A549 (cell line): ENCODE measurements at regions not wholly inside any gene's neighbourhood (a gene's known extent, or its start where the extent isn't known, plus 50 kb on each side); places are given as distances from the start of the nearest gene placed in this dataset.

ENCODE experiments used
- BCL3 ChIP-seq: fragments of >200 bp; sonication (Bioruptor Twin); formaldehyde crosslinking; IDR thresholded peaks from 3 replicates; pipeline ENCODE4 v1.6.1; 2016
- BHLHE40 ChIP-seq: IDR thresholded peaks from 2 replicates; pipeline ENCODE4 v1.6.1; 2012; ENCODE audit warnings: low read depth, low read length, inconsistent platforms
- CEBPB ChIP-seq, 2 experiments: fragments of >200 bp in 1 of 2; sonication (Bioruptor Twin) in 1 of 2; formaldehyde crosslinking in 1 of 2; IDR thresholded peaks; 2 replicates each; pipeline ENCODE4 v1.6.1; 2012 to 2016
- CTCF ChIP-seq: fragments of >200 bp; sonication (Bioruptor Twin); formaldehyde crosslinking; IDR thresholded peaks from 3 replicates; pipeline ENCODE4 v1.5.1; 2016
- EHMT2 ChIP-seq: fragments of 200-600 bp; sonication (generic); IDR thresholded peaks from 2 replicates; pipeline ENCODE4 v1.6.1; 2016; ENCODE audit warnings: antibody characterized with exemption, low read depth, mild to moderate bottlenecking, moderate library complexity
- EP300 ChIP-seq, 2 experiments: fragments of >200 bp; sonication (Bioruptor Twin); formaldehyde crosslinking; IDR thresholded peaks; 2 replicates in 1 of 2; 3 replicates in 1 of 2; pipeline ENCODE4 v1.6.1; 2016 to 2017
- ESRRA ChIP-seq: fragments of 150-350 bp; IDR thresholded peaks from 2 replicates; pipeline ENCODE4 v1.6.1; 2014; ENCODE audit warnings: mild to moderate bottlenecking, low read length, borderline replicate concordance
- FOSL2 ChIP-seq, 2 experiments: fragments of 450-650 bp in 1 of 2; fragments of >200 bp in 1 of 2; sonication (Bioruptor Twin) in 1 of 2; formaldehyde crosslinking; IDR thresholded peaks; 2 replicates each; pipeline versions ENCODE4 v1.5.0 to v1.6.1; 2016 to 2020; ENCODE audit warnings: mild to moderate bottlenecking in 1 of 2, moderate library complexity in 1 of 2
- GATA3 ChIP-seq: IDR thresholded peaks from 2 replicates; pipeline ENCODE4 v1.6.1; 2012; ENCODE audit warnings: borderline replicate concordance
- HOXB13 ChIP-seq: fragments of 250-450 bp; sonication (Bioruptor Pico); IDR thresholded peaks from 2 replicates; pipeline ENCODE4 v1.5.0; 2020; ENCODE audit warnings: low read depth, mild to moderate bottlenecking, moderate library complexity
- NR3C1 ChIP-seq: fragments of >200 bp; sonication (Bioruptor Twin); formaldehyde crosslinking; IDR thresholded peaks from 3 replicates; pipeline ENCODE4 v1.6.1; 2017
- POLR2A ChIP-seq: IDR thresholded peaks from 2 replicates; pipeline ENCODE4 v1.6.1; 2012; ENCODE audit warnings: mild to moderate bottlenecking, low read length
- REST ChIP-seq: fragments of 200-600 bp; sonication (generic); IDR thresholded peaks from 2 replicates; pipeline ENCODE4 v1.6.1; 2016; ENCODE audit warnings: antibody characterized with exemption, mild to moderate bottlenecking, moderate library complexity

- TF ChIP-seq NR3C1 = no peak
- no peak for TF ChIP-seq CTCF
- no peak for TF ChIP-seq CEBPB (IDR thresholded peaks at IDR 0.05)
- TF ChIP-seq HOXB13 (CRISPR knock-in tag) = no peak
- no peak for TF ChIP-seq POLR2A
- no peak for TF ChIP-seq FOSL2 (IDR thresholded peaks at IDR 0.05)
- TF ChIP-seq FOSL2 (CRISPR knock-in tag; IDR thresholded peaks at IDR 0.05) = no peak
- TF ChIP-seq EP300 (IDR thresholded peaks at IDR 0.05) = no peak
- TF ChIP-seq BCL3 = no peak
- no peak for TF ChIP-seq EHMT2
- no peak for TF ChIP-seq ESRRA
- no peak for TF ChIP-seq REST
- TF ChIP-seq BHLHE40 = no peak
- TF ChIP-seq GATA3 = no peak
These were observed 360.9 kb upstream of the SALL3 start for GRCh38 chr18:78618726-78619125.
